ENCODE measurements at regions not wholly inside any gene's neighbourhood (a gene's known extent, or its start where the extent isn't known, plus 50 kb on each side); places are given as distances from the start of the nearest gene placed in this dataset.
A peak's percentile ranks its signal among the peaks of the same experiment; 100 is the strongest.
"Not testable (repeated sequence)": the region's sequence is repeated elsewhere in the genome, so short reads cannot be mapped to it uniquely, and the experiment has no call there.

GRCh38 chr2:53536583-53537361 is 230.8 kb upstream of the CHAC2 start:
- no peak for DNase-seq (ENCODE audit: low read depth in 2 of 2)

DNA sequence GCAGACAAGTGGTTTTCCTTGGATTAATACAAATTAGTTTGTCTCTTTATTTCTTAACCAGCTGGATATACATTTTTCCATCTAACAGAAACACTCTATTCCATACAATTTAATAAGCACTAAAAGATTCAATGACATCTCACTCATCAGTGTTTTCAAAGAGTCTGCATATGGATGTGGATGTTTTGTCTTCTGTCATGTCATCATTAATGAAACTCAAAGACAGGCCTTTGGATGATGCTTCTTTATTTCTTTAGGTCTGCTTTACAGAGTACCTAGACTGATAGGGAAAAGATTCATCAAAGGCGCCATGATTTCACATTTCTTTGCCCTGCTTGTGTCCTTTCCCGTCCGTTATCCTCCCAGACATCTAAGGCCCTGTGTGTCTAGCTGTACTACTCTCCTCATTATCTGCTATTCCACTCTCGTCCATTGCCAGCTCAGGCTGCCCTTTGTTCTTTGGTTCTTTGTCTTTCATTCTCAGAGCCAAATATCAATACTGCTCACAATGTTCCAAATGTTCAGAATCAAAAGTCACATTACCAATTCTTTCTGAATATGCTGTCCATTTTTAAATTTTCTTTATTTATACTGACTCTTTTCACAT is 232.3 kb upstream of the CHAC2 start:
- no peak for DNase-seq (ENCODE audit: low read depth in 2 of 2)

DNA sequence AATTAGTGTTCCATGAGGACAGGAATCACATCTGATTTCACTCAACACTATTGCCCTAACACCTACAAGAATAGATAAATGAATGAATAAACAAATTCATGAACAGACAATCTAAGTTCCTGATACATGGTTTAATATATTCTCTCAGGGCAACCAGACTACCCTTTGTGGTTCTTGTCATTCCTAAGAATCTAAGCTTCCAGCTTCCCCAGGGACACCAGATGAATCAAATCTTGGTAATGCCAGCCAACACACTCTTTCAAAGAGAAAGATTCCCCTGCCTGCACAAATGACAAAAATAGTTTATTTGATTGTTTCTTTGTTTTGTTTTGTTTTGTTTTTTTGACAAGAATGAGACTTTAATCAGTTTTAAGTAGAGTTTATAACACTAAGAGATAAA is 237.5 kb upstream of the CHAC2 start:
- no peak for DNase-seq (ENCODE audit: low read depth in 2 of 2)

- no peak for DNase-seq (ENCODE audit: low read depth in 2 of 2)
These were observed 240.5 kb upstream of the CHAC2 start for GRCh38 chr2:53527056-53527455.

DNA sequence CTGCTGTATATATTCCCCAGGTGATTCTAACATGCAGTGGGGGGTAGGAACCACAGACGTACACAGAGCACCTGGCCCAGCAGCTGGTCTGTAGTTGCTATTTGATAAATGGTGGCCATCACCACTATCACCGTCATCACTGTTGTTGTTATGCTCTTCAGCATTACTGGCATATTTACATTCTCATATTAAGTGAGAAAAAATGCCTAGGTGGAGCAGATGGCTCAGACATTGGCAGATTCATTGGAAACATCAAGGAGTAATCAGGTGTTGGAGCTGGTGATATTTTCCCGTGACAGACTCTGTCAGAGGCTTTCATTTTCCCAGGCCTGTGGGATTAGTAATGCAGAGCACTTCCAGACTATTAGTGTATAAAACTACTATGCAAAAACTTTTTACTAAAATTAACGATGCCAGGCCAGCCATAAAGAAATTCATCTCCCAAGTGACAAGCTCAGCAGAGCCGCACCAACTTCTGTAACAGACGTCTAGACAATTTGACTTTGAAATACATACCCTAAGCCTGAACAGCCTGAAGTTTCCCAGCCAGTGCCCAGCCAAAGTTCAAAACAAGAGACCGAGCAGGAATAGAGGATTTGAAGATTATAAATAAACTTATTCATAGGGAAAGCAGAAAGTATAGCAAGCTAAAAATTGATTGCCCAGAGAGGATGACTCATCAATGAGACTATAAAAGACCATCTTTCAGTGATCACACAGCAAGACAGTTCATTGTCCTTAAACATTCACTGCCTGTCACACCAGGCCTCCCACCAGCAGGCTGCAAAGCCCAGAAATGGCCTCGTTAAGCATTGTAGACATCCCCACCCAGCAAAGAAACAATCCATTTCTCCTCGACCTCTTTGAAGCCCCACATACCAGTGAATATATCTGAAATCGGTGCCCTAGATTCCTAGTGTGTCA is 247.4 kb upstream of the CHAC2 start:
- DNase-seq (ENCODE audit: low read depth in 2 of 2): no peak

DNA sequence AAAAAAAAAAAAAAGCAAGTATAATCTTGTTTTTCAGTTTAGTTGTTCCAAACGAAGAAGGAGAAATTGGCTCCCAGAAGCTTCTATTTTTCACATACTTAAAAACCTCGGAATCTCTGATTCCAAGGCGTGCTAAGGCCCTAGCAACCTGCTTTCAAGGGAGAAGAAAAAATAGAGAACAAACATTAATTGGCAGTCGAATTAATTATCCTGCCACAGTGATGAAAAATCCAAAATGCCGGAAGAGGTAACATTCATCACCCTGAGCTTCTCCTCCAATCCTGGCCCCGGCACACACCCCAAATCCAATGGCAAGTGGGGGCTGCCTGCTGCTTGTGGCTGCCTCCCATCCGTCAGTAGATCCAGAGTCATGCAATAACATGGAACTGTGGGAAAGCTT is 250.2 kb upstream of the CHAC2 start:
- DNase-seq (ENCODE audit: low read depth in 2 of 2): no peak

GRCh38 chr2:53516650-53517049 is 251.0 kb upstream of the CHAC2 start:
- DNase-seq (ENCODE audit: low read depth in 2 of 2): no peak

- DNase-seq (ENCODE audit: low read depth in 2 of 2): peak in 1 of 2 donors; percentile 34
These were observed 251.9 kb upstream of the CHAC2 start for GRCh38 chr2:53515435-53516332.

DNA sequence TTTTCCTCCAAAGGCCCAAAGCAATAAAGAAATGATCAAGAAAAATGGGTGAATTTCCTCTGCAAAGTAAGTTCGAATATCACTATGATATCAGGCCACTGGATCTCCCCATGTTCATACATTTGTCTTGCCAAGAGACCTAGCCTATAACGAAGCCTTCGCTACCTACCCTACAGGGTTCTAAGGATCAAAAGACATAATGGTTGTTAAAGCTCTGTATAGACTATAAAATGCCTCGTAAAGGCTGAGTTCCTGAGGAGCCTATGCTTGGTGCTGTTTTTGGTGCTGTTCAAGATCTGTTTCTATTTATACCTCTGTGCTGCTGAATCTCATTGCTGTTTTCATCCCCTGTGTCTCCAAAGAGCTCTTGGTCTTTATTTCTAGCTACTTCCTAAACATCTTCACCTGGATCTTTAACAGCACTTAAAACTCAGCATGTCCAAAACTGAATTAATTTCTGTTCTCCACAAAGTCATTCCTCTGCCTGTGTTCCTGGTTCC is 254.4 kb upstream of the CHAC2 start:
- no peak for DNase-seq (ENCODE audit: low read depth in 2 of 2)

- DNase-seq (ENCODE audit: low read depth in 2 of 2): no peak
These were observed 255.4 kb upstream of the CHAC2 start for GRCh38 chr2:53512071-53512826.

DNA sequence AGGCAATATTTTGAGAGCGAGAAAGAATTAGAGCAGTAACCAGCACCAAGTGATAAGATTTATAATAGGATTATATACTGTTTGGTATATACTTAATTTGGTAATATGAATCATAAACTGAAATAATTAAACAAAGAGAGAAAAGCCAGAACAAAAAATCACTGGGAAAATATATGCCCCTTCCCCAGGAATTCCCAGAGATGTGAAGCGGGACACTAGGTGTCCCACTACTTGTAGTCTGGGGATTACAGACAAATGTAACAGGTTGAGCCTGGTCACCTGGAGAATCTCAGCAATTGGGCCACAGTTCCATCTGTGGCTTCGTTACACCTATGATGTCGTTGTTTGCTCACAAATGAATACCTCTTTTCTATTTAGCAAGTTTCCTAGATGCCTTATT is 256.1 kb upstream of the CHAC2 start:
- DNase-seq (ENCODE audit: low read depth in 2 of 2): no peak

- DNase-seq (ENCODE audit: low read depth in 2 of 2): no peak
These were observed 257.2 kb upstream of the CHAC2 start for GRCh38 chr2:53510401-53510800.

- DNase-seq (ENCODE audit: low read depth in 2 of 2): no peak
These were observed 257.7 kb upstream of the CHAC2 start for GRCh38 chr2:53509831-53510388.

GRCh38 chr2:53508667-53509066 is 258.9 kb upstream of the CHAC2 start:
- no peak for DNase-seq (ENCODE audit: low read depth in 2 of 2)

DNA sequence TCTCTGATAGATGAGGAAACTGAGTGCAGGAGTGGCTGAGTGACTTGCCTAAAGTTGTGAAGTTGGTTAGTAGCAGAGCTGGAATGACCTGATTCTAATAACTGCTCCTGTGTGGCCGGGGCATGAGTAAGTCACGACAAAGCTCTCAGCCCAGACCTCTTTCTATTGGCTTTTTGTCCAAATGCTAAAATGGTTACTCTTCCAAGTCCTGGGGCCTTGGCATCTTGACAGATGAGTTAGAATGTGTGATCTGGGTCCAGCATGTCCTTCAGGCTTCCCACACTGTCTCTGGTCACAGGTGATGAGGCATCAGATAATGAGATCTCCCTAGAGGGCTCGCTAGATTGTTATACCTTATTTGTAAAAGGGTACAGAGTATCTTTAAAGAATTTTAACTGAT is 260.5 kb upstream of the CHAC2 start:
- not testable (repeated sequence) for DNase-seq (ENCODE audit: low read depth in 2 of 2)

- no peak for DNase-seq (ENCODE audit: low read depth in 2 of 2)
These were observed 261.8 kb upstream of the CHAC2 start for GRCh38 chr2:53505826-53506225.

DNA sequence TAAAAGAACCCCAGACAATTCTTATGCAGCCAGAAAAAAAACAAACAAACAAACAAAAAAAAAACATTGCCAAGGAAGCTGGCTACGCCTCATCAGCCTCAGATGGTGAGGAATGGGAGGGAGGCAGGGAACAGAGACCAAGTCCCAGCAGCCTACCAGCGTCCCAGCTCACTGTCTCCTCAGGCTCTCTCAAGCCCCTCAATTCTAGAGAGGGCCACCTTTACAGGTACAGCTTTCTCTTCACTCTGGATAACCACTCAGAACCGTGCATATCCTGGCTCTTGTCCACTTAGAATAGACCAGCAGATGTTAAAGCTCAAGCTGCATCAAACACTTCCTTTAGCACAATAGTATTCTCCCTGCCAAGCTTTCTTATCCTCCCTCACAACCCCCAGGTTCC is 263.1 kb upstream of the CHAC2 start:
- no peak for DNase-seq (ENCODE audit: low read depth in 2 of 2)

DNA sequence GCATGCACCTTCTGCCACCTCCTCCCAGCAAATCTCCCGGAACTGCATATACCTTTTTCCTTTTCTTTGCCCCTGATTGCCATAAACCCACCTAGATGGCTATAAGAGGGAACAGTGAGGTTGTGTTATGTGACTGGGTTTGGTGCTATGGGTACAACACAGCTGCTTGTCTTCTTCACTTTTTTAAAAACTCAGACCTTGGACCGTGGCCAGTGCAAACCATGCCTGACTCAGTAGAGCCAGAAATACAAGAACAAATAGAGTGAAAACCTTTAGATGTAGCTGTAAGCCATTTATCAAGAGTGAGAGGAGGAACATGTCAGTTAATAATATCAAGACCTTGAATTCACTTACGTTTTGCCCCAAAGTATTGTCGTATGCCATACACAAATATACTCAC is 267.4 kb upstream of the CHAC2 start:
- DNase-seq (ENCODE audit: low read depth in 2 of 2): no peak

GRCh38 chr2:53498210-53498609 is 269.4 kb upstream of the CHAC2 start:
- DNase-seq (ENCODE audit: low read depth in 2 of 2): peak; percentile 20 to 29

DNA sequence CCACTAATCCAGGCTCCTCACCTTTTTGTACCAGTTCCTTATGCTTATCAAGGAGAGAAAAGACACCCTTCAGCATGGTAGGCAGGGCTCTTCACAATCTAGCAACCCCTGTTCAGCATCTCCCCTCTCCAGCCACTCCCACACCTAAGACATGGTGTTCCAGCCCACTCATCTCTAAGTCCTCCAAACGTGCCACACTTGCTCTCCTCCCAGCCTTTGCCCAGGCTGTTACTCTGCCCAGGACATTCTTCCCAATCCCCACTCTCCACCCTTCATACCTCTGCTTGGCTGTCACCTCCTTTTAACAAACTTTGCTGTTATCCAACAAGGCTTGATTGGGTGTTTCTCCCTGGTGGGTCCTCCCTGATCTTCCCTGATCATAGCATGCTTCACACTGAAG is 270.6 kb upstream of the CHAC2 start:
- no peak for DNase-seq (ENCODE audit: low read depth in 2 of 2)

Data from dermis microvascular lymphatic vessel endothelial cell (primary cell).